ENCODE measurements at regions not wholly inside any gene's neighbourhood (a gene's known extent, or its start where the extent isn't known, plus 50 kb on each side); places are given as distances from the start of the nearest gene placed in this dataset.

GRCh38 chr14:98458702-98459101, 813.3 kb downstream of the BCL11B start:
- DNase-seq: no peak

GRCh38 chr14:98462908-98463307, 809.1 kb downstream of the BCL11B start:
- no peak for DNase-seq

- no peak for DNase-seq
Measured at GRCh38 chr14:98466807-98467206, 805.2 kb downstream of the BCL11B start.

- no peak for DNase-seq
Measured at GRCh38 chr14:98470663-98471062, 801.3 kb downstream of the BCL11B start.

- DNase-seq: no peak
Measured at GRCh38 chr14:98474900-98475299, 797.1 kb downstream of the BCL11B start.

GRCh38 chr14:98477935-98478334, 794.1 kb downstream of the BCL11B start:
- DNase-seq: no peak

- no peak for DNase-seq
Measured at GRCh38 chr14:98489115-98489514, 782.9 kb downstream of the BCL11B start.

- no peak for DNase-seq
Measured at GRCh38 chr14:98494582-98494981, 777.4 kb downstream of the BCL11B start.

- no peak for DNase-seq
Measured at GRCh38 chr14:98498019-98498885, 773.7 kb downstream of the BCL11B start.

- DNase-seq: no peak
Measured at GRCh38 chr14:98501335-98501734, 770.7 kb downstream of the BCL11B start.

- DNase-seq: no peak
Measured at GRCh38 chr14:98501836-98502235, 770.2 kb downstream of the BCL11B start.

- DNase-seq: no peak
Measured at GRCh38 chr14:98503086-98503815, 768.7 kb downstream of the BCL11B start.

GRCh38 chr14:98507264-98507663, 764.7 kb downstream of the BCL11B start:
- DNase-seq: no peak

GRCh38 chr14:98510392-98510791, 761.6 kb downstream of the BCL11B start:
- no peak for DNase-seq

GRCh38 chr14:98512501-98513251, 759.3 kb downstream of the BCL11B start:
- DNase-seq: no peak

GRCh38 chr14:98513558-98513957, 758.4 kb downstream of the BCL11B start:
- DNase-seq: no peak

- no peak for DNase-seq
Measured at GRCh38 chr14:98514016-98514415, 758.0 kb downstream of the BCL11B start.

GRCh38 chr14:98536256-98536655, 735.7 kb downstream of the BCL11B start:
- DNase-seq: no peak

- no peak for DNase-seq
Measured at GRCh38 chr14:98542316-98542715, 729.7 kb downstream of the BCL11B start.

GRCh38 chr14:98543074-98543473, 728.9 kb downstream of the BCL11B start:
- no peak for DNase-seq

- no peak for DNase-seq
Measured at GRCh38 chr14:98544174-98544573, 727.8 kb downstream of the BCL11B start.

- no peak for DNase-seq
Measured at GRCh38 chr14:98545181-98545580, 726.8 kb downstream of the BCL11B start.

GRCh38 chr14:98548071-98548686, 723.8 kb downstream of the BCL11B start:
- DNase-seq: no peak

Measured in SHP77 (cell line).